AG04450 (cell line): ENCODE measurements at regions not wholly inside any gene's neighbourhood (a gene's known extent, or its start where the extent isn't known, plus 50 kb on each side); places are given as distances from the start of the nearest gene placed in this dataset.
A peak's percentile ranks its signal among the peaks of the same experiment; 100 is the strongest.

Source experiments
- CTCF ChIA-PET: fragments of 300-600, 350-600 bp; formaldehyde crosslinking; extraction: SDS; loops from one replicate; lab custom pipeline; 2022; ENCODE audit warnings: antibody characterized with exemption, inconsistent platforms; lab: Charles Lee
- POLR2A ChIA-PET: fragments of 350-600 bp; formaldehyde crosslinking; extraction: SDS; loops from one replicate; lab custom pipeline; 2021; ENCODE audit warnings: antibody characterized with exemption, inconsistent platforms; lab: Yijun Ruan, JAX
- DNase-seq: peaks from one replicate; pipeline ENCODE4 v3.0.0-alpha.2; 2011; ENCODE audit warnings: low read depth, low spot score
- H3K27ac ChIP-seq: one replicate; pipeline ENCODE4 v1.5.1; 2012; ENCODE audit warnings: low read depth, low read length, control low read depth
- H3K27me3 ChIP-seq: one replicate; pipeline ENCODE4 v1.6.0; 2012; ENCODE audit warnings: low read length; ENCODE audit not compliant: control insufficient read depth, insufficient read depth
- H3K4me3 ChIP-seq: 2 replicates; pipeline ENCODE4 v1.5.1; 2011; ENCODE audit warnings: mild to moderate bottlenecking, low read depth, low read length, control low read depth
- H3K9me3 ChIP-seq: 2 replicates; pipeline ENCODE4 v1.5.1; 2012; ENCODE audit warnings: low read length; ENCODE audit not compliant: control insufficient read depth, insufficient read depth
- TF ChIP-seq, protein P1 (sequence below): IDR thresholded peaks from 2 replicates; pipeline ENCODE4 v1.5.1; 2011; ENCODE audit warnings: low read depth, low read length, control low read depth, inconsistent platforms

DNA sequence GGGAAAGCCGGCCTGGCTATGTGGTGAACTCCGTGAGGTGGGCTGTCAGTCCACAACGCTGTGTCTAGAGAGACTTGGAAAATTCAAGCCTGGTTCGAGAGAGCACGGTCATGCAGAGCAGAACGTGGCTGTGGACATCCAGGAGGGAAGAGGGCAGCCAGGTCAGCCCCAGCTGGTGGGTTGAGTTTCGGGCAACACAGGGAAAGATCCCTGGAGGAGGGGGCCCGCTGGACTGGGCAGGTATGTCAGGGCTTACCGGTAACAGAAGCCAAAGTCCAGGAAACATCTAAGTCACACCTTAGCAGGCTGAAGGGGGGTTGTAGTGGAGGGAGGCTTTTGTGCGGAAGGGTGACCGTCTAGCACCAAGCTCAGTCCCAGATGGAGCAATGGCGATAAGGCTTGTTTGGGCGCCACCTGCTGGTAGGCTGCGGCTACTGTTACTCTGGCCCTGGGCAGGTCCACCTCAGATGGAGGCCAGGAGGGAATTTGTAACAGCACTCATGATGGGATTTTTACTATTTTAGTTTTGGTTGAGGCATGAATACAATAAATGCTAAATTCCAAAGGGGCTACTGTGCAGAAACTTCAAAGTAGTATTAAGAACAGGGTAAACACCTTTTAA lies 143.3 kb upstream of the ZNF644 start:
- no peak overlapping the region for H3K27ac ChIP-seq
- ChIA-PET POLR2A (no interaction called here), CTCF (interaction anchor here (0.6 to 4.0 kb wide), 88 partner anchors 11 to 1623 kb away, joined by 3 to 147 read pairs (median 4); no protein-coding TSS in a partner anchor)
- TF ChIP-seq, protein P1, sequence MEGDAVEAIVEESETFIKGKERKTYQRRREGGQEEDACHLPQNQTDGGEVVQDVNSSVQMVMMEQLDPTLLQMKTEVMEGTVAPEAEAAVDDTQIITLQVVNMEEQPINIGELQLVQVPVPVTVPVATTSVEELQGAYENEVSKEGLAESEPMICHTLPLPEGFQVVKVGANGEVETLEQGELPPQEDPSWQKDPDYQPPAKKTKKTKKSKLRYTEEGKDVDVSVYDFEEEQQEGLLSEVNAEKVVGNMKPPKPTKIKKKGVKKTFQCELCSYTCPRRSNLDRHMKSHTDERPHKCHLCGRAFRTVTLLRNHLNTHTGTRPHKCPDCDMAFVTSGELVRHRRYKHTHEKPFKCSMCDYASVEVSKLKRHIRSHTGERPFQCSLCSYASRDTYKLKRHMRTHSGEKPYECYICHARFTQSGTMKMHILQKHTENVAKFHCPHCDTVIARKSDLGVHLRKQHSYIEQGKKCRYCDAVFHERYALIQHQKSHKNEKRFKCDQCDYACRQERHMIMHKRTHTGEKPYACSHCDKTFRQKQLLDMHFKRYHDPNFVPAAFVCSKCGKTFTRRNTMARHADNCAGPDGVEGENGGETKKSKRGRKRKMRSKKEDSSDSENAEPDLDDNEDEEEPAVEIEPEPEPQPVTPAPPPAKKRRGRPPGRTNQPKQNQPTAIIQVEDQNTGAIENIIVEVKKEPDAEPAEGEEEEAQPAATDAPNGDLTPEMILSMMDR, result peak; percentile 96
- H3K4me3 ChIP-seq, result no peak overlapping the region
- no peaks in the 10 kb centered on the region for H3K9me3 ChIP-seq
- H3K27me3 ChIP-seq, result no peaks in the 10 kb centered on the region
- peak; percentile 10 for DNase-seq

DNA sequence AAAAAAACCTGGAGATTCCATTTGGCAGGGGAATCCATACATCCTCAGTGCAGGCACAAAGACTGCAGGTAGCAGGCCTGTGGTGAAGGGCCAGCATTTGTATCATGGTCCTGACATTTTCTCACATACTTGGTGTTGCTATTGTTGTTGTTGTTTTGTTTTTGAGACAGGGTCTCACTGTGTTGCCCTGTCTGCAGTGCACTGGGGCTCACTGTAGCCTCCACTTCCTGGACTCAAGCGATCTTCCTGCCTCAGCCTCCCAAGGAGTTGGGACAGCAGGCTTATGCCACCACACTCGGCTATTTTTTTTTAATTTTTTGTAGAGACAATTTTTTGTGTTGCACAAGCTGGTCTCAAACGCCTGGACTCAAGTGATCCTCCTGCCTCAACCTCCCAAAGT lies 140.8 kb upstream of the ZNF644 start:
- no peak overlapping the region for H3K4me3 ChIP-seq
- no peaks in the 10 kb centered on the region for H3K9me3 ChIP-seq
- H3K27ac ChIP-seq, result no peak overlapping the region
- no peak for DNase-seq
- TF ChIP-seq, protein P1, result no peak
- POLR2A ChIA-PET, result no interaction called here
- CTCF ChIA-PET, result interaction anchor here (0.9 to 4.0 kb wide), 2 partner anchors 13 to 115 kb away, joined by 3 to 64 read pairs; no protein-coding TSS in a partner anchor
- no peaks in the 10 kb centered on the region for H3K27me3 ChIP-seq

DNA sequence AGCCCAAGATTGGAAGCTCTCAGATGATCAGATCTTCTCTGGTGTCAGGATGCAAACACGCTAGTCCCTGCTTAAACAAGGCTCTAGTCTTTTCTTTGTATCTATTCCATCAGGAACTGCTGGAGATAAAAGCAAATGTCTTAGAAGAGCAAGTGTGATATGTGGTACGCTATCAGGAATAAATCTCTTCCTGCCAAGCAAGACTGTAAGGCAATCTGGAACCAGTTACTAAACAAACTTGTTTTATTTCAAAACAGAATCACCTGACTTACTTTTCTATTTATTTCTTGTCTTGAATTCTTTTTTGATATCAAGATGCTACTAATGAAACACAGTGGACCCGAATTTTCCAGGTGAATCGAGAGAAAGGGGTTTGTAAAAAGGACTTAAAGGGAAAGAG lies 139.9 kb upstream of the ZNF644 start:
- POLR2A ChIA-PET, result no interaction called here
- H3K4me3 ChIP-seq, result no peak overlapping the region
- H3K27me3 ChIP-seq, result peaks cover under 1% of the 10 kb centered on the region
- TF ChIP-seq, protein P1, result no peak
- CTCF ChIA-PET, result interaction anchor here (1.5 kb wide), 1 partner anchor 440 kb away, joined by 3 read pairs; no protein-coding TSS in a partner anchor
- DNase-seq, result no peak
- H3K9me3 ChIP-seq, result no peaks in the 10 kb centered on the region
- H3K27ac ChIP-seq, result no peak overlapping the region

DNA sequence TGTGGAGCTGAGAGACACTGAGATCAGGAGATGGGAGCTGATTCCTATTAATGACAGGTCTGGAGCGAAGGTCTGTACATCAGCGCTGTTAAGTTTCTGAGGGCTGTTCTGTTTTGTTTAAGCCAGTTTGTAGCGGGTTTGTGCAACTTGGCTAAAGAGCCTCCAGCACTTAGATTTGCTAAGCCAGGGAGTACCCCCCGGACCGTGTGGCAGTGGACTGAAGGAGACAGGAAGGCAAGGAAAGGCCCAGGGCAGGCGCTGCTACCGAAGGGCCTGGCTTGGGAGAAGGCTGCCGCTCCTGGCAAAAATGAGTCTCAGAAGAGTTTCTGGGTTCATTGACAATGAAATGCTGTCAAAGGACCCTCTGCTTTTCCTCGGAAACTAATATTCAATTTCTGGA lies 139.3 kb upstream of the ZNF644 start:
- CTCF ChIA-PET, result interaction anchor here (1.5 kb wide), 1 partner anchor 439 kb away, joined by 3 read pairs; no protein-coding TSS in a partner anchor
- POLR2A ChIA-PET, result no interaction called here
- Histone ChIP-seq H3K4me3 (no peak overlapping the region), H3K27ac (no peak overlapping the region), H3K9me3 (no peaks in the 10 kb centered on the region), H3K27me3 (peaks cover 3% of the 10 kb centered on the region)
- no peak for DNase-seq
- TF ChIP-seq, protein P1, result no peak

DNA sequence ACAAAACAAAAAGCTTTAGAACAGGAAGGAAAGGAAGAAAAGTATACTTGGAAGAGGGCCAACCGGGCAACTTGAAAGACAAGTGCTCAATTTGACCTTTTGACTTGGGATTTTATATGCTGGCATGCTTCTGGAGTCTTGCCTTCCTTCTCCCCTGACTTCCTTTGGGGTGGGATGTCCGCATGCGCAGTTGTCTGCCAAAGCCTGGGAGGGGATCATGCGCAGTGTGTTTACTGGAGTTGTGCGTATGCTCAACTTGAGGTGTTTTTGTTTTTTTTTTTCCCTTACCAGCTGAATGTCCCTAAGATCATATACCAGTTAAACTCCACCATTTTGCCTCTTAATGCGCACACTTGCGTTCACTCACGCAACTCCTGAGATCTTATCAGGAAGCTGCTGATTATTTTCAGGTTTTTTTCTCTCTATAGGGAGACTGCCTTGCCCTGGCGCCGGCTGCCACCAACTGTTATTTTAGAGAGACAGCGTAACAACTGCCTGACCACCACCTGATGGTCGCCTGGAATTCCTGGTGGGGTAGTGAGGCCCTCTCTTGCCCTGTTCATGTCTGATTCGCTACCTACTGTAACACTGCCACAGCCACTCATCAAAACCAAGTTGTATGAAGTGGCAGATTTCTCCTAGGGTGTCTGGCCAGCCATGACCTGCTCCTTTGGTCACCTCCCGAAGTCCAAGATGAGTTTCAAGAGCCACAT lies 138.7 kb upstream of the ZNF644 start:
- Histone ChIP-seq H3K9me3 (no peaks in the 10 kb centered on the region), H3K27me3 (peaks cover 3% of the 10 kb centered on the region), H3K27ac (no peak overlapping the region), H3K4me3 (no peak overlapping the region)
- POLR2A ChIA-PET, result no interaction called here
- TF ChIP-seq, protein P1, result no peak
- CTCF ChIA-PET, result interaction anchor here (1.5 kb wide), 1 partner anchor 439 kb away, joined by 3 read pairs; no protein-coding TSS in a partner anchor
- DNase-seq, result no peak
